Neuronal stem cell (in vitro differentiated cells): ENCODE measurements at regions not wholly inside any gene's neighbourhood (a gene's known extent, or its start where the extent isn't known, plus 50 kb on each side); places are given as distances from the start of the nearest gene placed in this dataset.

Experiments used
- DNase-seq: peaks from one replicate; pipeline ENCODE4 v3.0.0-alpha.2; 2013; ENCODE audit warnings: low spot score
- H2AFZ ChIP-seq: one replicate; pipeline ENCODE4 v1.6.1; 2013; ENCODE audit warnings: mild to moderate bottlenecking, low read length, inconsistent platforms
- H2AK5ac ChIP-seq: 2 replicates; pipeline ENCODE4 v1.6.1; 2013; ENCODE audit warnings: low read depth, mild to moderate bottlenecking, inconsistent platforms, low read length, moderate library complexity, mixed read lengths
- H2BK120ac ChIP-seq: 2 replicates; pipeline ENCODE4 v1.6.1; 2013; ENCODE audit warnings: low read depth, mild to moderate bottlenecking, inconsistent platforms, low read length, moderate library complexity, mixed read lengths
- H2BK12ac ChIP-seq: one replicate; pipeline ENCODE4 v1.6.1; 2013; ENCODE audit warnings: low read length, inconsistent platforms
- H2BK15ac ChIP-seq: 2 replicates; pipeline ENCODE4 v1.6.1; 2013; ENCODE audit warnings: mild to moderate bottlenecking, low read length, inconsistent platforms, mixed read lengths
- H2BK5ac ChIP-seq: one replicate; pipeline ENCODE4 v1.6.1; 2013; ENCODE audit warnings: inconsistent platforms, mild to moderate bottlenecking, low read length, moderate library complexity
- H3K14ac ChIP-seq: one replicate; pipeline ENCODE4 v1.6.1; 2013; ENCODE audit warnings: low read length, inconsistent platforms
- H3K18ac ChIP-seq: 2 replicates; pipeline ENCODE4 v1.6.1; 2013; ENCODE audit warnings: low read length, inconsistent platforms
- H3K23ac ChIP-seq: 2 replicates; pipeline ENCODE4 v1.6.1; 2013; ENCODE audit warnings: low read depth, mild to moderate bottlenecking, mixed read lengths, low read length, inconsistent platforms; ENCODE audit not compliant: poor library complexity
- H3K27ac ChIP-seq: replicated peaks from 3 replicates; pipeline ENCODE4 v1.5.1; 2013; ENCODE audit warnings: low read length, inconsistent platforms
- H3K27me3 ChIP-seq, 3 experiments: 2 replicates each; pipeline ENCODE4 v1.6.1; 2013; ENCODE audit warnings: low read length in 3 of 3, mild to moderate bottlenecking in 2 of 3, inconsistent platforms in 1 of 3, low read depth in 1 of 3, mixed read lengths in 1 of 3, moderate library complexity in 1 of 3; ENCODE audit not compliant: control insufficient read depth in 3 of 3, insufficient read depth in 3 of 3
- H3K36me3 ChIP-seq, 2 donors: replicated peaks in 1 of 2; 2 replicates each; pipeline ENCODE4 v1.6.1; 2013; ENCODE audit warnings: low read length in 2 of 2; ENCODE audit not compliant: control insufficient read depth in 2 of 2, insufficient read depth in 2 of 2
- H3K4ac ChIP-seq: 2 replicates; pipeline ENCODE4 v1.6.1; 2013; ENCODE audit warnings: inconsistent platforms, mild to moderate bottlenecking, low read length, moderate library complexity
- H3K4me1 ChIP-seq, 2 donors: 1 replicate in 1 of 2; 2 replicates in 1 of 2; pipeline ENCODE4 v1.6.1; 2013; ENCODE audit warnings: low read length in 2 of 2, low read depth in 1 of 2; ENCODE audit not compliant: control insufficient read depth in 2 of 2, insufficient read depth in 1 of 2
- H3K4me2 ChIP-seq: one replicate; pipeline ENCODE4 v1.6.1; 2013; ENCODE audit warnings: mild to moderate bottlenecking, low read length, inconsistent platforms; ENCODE audit not compliant: insufficient read depth, poor library complexity, severe bottlenecking
- H3K4me3 ChIP-seq, 2 donors: 2 replicates each; pipeline ENCODE4 v1.5.1; 2013; ENCODE audit warnings: low read length in 2 of 2, mild to moderate bottlenecking in 2 of 2, inconsistent platforms in 1 of 2, moderate library complexity in 1 of 2
- H3K79me1 ChIP-seq: one replicate; pipeline ENCODE4 v1.6.1; 2013; ENCODE audit warnings: low read depth, mild to moderate bottlenecking, inconsistent platforms, low read length, moderate library complexity
- H3K9ac ChIP-seq: one replicate; pipeline ENCODE4 v1.6.1; 2013; ENCODE audit warnings: mild to moderate bottlenecking, low read depth, low read length, inconsistent platforms; ENCODE audit not compliant: poor library complexity
- H3K9me3 ChIP-seq, 2 donors: replicated peaks in 1 of 2; 2 replicates each; pipeline versions ENCODE3 to v1.6.1; 2013; ENCODE audit warnings: low read length in 2 of 2, mild to moderate bottlenecking in 2 of 2, inconsistent platforms in 1 of 2, low read depth in 1 of 2, mixed read lengths in 1 of 2, moderate library complexity in 1 of 2; ENCODE audit not compliant: control insufficient read depth in 2 of 2, insufficient read depth in 1 of 2
- H4K8ac ChIP-seq: one replicate; pipeline ENCODE4 v1.6.1; 2013; ENCODE audit warnings: low read depth, mild to moderate bottlenecking, inconsistent platforms, low read length, moderate library complexity
- H4K91ac ChIP-seq: one replicate; pipeline ENCODE4 v1.6.1; 2013; ENCODE audit warnings: low read length, low read depth, mild to moderate bottlenecking, inconsistent platforms; ENCODE audit not compliant: poor library complexity
- WGBS, 2 donors: extraction: QIAGEN DNeasy Blood & Tissue Kit; methylation state at CpG; one replicate each; pipeline ENCODE4 v1.1.7; 2013; ENCODE audit warnings: missing lambda C conversion rate in 2 of 2, mixed read lengths in 1 of 2; ENCODE audit not compliant: insufficient read length in 2 of 2, insufficient replicate concordance in 1 of 2; ENCODE audit errors: extremely low coverage in 2 of 2; 5-methylcytosine and 5-hydroxymethylcytosine counted together

GRCh38 chr2:196334710-196335109 lies 163.3 kb upstream of the STK17B start:
- DNase-seq, result no peak
- no peak overlapping the region for H3K18ac ChIP-seq
- no peaks in the 10 kb centered on the region for H3K36me3 ChIP-seq
- no peaks in the 10 kb centered on the region for H3K9me3 ChIP-seq
- peaks cover 0 to 2% of the 10 kb centered on the region in 2 donors for H3K4me1 ChIP-seq
- no peak overlapping the region for H2BK15ac ChIP-seq
- H4K91ac ChIP-seq, result no peak overlapping the region
- no peak overlapping the region for H2BK5ac ChIP-seq
- no CpG with 5 or more reads among the region's 3 CpGs for WGBS, 2 donors
- H4K8ac ChIP-seq, result no peak overlapping the region
- no peak overlapping the region for H3K4me3 ChIP-seq
- H3K79me1 ChIP-seq, result no peaks in the 10 kb centered on the region
- no peak overlapping the region for H2BK120ac ChIP-seq
- H2AK5ac ChIP-seq, result no peak overlapping the region
- no peak overlapping the region for H3K23ac ChIP-seq
- H3K27me3 ChIP-seq, result no peaks in the 10 kb centered on the region
- H2BK12ac ChIP-seq, result no peak overlapping the region
- H3K9ac ChIP-seq, result no peak overlapping the region
- no peak overlapping the region for H3K14ac ChIP-seq
- no peak overlapping the region for H3K4me2 ChIP-seq
- H3K27ac ChIP-seq, result no peak overlapping the region
- H3K4ac ChIP-seq, result no peak overlapping the region
- H2AFZ ChIP-seq, result no peak overlapping the region

GRCh38 chr2:196335221-196335634 lies 163.8 kb upstream of the STK17B start:
- no peak overlapping the region for H2AK5ac ChIP-seq
- no peak overlapping the region for H4K8ac ChIP-seq
- no peak overlapping the region for H3K27ac ChIP-seq
- no peak overlapping the region for H2BK12ac ChIP-seq
- H2AFZ ChIP-seq, result no peak overlapping the region
- no peak overlapping the region for H2BK5ac ChIP-seq
- no peak overlapping the region for H2BK15ac ChIP-seq
- no peak overlapping the region for H4K91ac ChIP-seq
- no peak overlapping the region for H3K14ac ChIP-seq
- peaks cover 0 to 2% of the 10 kb centered on the region in 2 donors for H3K4me1 ChIP-seq
- no peaks in the 10 kb centered on the region for H3K36me3 ChIP-seq
- no CpG with 5 or more reads among the region's 6 CpGs for WGBS, 2 donors
- H3K4me2 ChIP-seq, result no peak overlapping the region
- DNase-seq, result no peak
- H3K18ac ChIP-seq, result no peak overlapping the region
- no peak overlapping the region for H3K4ac ChIP-seq
- no peak overlapping the region for H3K4me3 ChIP-seq
- no peaks in the 10 kb centered on the region for H3K27me3 ChIP-seq
- no peaks in the 10 kb centered on the region for H3K79me1 ChIP-seq
- no peak overlapping the region for H3K9ac ChIP-seq
- H3K23ac ChIP-seq, result no peak overlapping the region
- H3K9me3 ChIP-seq, result no peaks in the 10 kb centered on the region
- no peak overlapping the region for H2BK120ac ChIP-seq

- no peak overlapping the region for H2BK120ac ChIP-seq
- no peaks in the 10 kb centered on the region for H3K9me3 ChIP-seq
- no peak overlapping the region for H3K14ac ChIP-seq
- no peak overlapping the region for H3K9ac ChIP-seq
- no peaks in the 10 kb centered on the region for H3K79me1 ChIP-seq
- H4K8ac ChIP-seq, result no peak overlapping the region
- H3K27ac ChIP-seq, result no peak overlapping the region
- H2AK5ac ChIP-seq, result no peak overlapping the region
- no peaks in the 10 kb centered on the region for H3K4me1 ChIP-seq
- no peak overlapping the region for H2BK12ac ChIP-seq
- no peak overlapping the region for H4K91ac ChIP-seq
- H2AFZ ChIP-seq, result no peak overlapping the region
- no peak overlapping the region for H2BK5ac ChIP-seq
- H3K4me3 ChIP-seq, result no peak overlapping the region
- H3K36me3 ChIP-seq, result no peaks in the 10 kb centered on the region
- no peak for DNase-seq
- no peak overlapping the region for H3K18ac ChIP-seq
- no CpG with 5 or more reads among the region's 6 CpGs for WGBS, 2 donors
- no peak overlapping the region for H3K4ac ChIP-seq
- no peak overlapping the region for H3K4me2 ChIP-seq
- H3K27me3 ChIP-seq, result no peaks in the 10 kb centered on the region
- no peak overlapping the region for H2BK15ac ChIP-seq
- H3K23ac ChIP-seq, result no peak overlapping the region
Observed at GRCh38 chr2:196336207-196336606, 164.8 kb upstream of the STK17B start.

DNA sequence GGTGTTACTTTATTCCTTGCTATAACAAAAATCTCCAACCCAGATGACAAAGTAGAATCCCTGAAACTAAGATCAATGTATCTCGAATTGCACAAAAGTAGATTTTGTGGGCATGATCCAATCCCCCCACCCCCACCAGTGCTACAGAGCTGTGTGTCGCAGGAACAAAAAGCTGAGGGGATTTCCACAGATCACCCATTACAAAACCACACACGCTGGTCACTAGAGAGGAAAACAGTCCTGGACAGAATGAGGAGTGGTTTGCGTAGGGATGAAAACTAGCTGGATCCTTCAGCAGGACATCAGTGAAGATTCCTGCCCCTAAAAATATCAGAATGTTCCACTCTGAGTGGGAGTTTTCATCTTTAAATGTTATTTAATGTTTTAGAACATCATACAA lies 165.3 kb upstream of the STK17B start:
- Histone ChIP-seq H2AK5ac (no peak overlapping the region), H2BK15ac (no peak overlapping the region), H3K4me3 (no peak overlapping the region), H4K91ac (no peak overlapping the region), H3K27ac (no peak overlapping the region), H2BK120ac (no peak overlapping the region), H3K14ac (no peak overlapping the region), H3K36me3 (no peaks in the 10 kb centered on the region), H3K4me2 (no peak overlapping the region), H4K8ac (no peak overlapping the region), H3K9me3 (no peaks in the 10 kb centered on the region), H3K4ac (no peak overlapping the region), H2BK12ac (no peak overlapping the region), H3K79me1 (no peaks in the 10 kb centered on the region), H3K27me3 (no peaks in the 10 kb centered on the region), H2AFZ (no peak overlapping the region), H3K9ac (no peak overlapping the region), H3K23ac (no peak overlapping the region), H3K4me1 (no peaks in the 10 kb centered on the region), H3K18ac (no peak overlapping the region), H2BK5ac (no peak overlapping the region)
- DNase-seq, result no peak
- WGBS, 2 donors, result no CpG with 5 or more reads among the region's 4 CpGs
